Smooth muscle cell (in vitro differentiated cells): ENCODE measurements at regions not wholly inside any gene's neighbourhood (a gene's known extent, or its start where the extent isn't known, plus 50 kb on each side); places are given as distances from the start of the nearest gene placed in this dataset.
"Not testable (repeated sequence)": the region's sequence is repeated elsewhere in the genome, so short reads cannot be mapped to it uniquely, and the experiment has no call there.

Experiments
- DNase-seq: peaks from one replicate; lab custom pipeline; 2025; ENCODE audit not compliant: unreplicated experiment; lab: John Stamatoyannopoulos, UW
- H2AFZ ChIP-seq: fragments of 200-600 bp; sonication (generic); 2 replicates; pipeline ENCODE4 v1.6.0; 2016; ENCODE audit warnings: antibody characterized with exemption, low read depth, mild to moderate bottlenecking
- H3F3A ChIP-seq: fragments of 200-600 bp; sonication (generic); 2 replicates; pipeline ENCODE4 v1.6.0; 2017; ENCODE audit warnings: antibody characterized with exemption, low read depth
- H3K27ac ChIP-seq: fragments of 200-600 bp; sonication (generic); 2 replicates; pipeline ENCODE4 v1.5.1; 2016; ENCODE audit warnings: low read depth, mild to moderate bottlenecking
- H3K27me3 ChIP-seq: fragments of 200-600 bp; sonication (generic); 2 replicates; pipeline ENCODE4 v1.6.1; 2016; ENCODE audit warnings: low read depth, mild to moderate bottlenecking
- H3K36me3 ChIP-seq: fragments of 200-600 bp; sonication (generic); 2 replicates; pipeline ENCODE4 v1.5.1; 2016; ENCODE audit warnings: low read depth
- H3K4me1 ChIP-seq: fragments of 200-600 bp; sonication (generic); 2 replicates; pipeline ENCODE4 v1.5.1; 2016; ENCODE audit warnings: low read depth
- H3K4me2 ChIP-seq: fragments of 200-600 bp; sonication (generic); 2 replicates; pipeline ENCODE4 v1.6.0; 2016; ENCODE audit warnings: mild to moderate bottlenecking
- H3K4me3 ChIP-seq: fragments of 200-600 bp; sonication (generic); 2 replicates; pipeline ENCODE4 v1.5.1; 2016; ENCODE audit warnings: mild to moderate bottlenecking
- H3K79me2 ChIP-seq: fragments of 200-600 bp; sonication (generic); 2 replicates; pipeline ENCODE4 v1.6.0; 2016; ENCODE audit warnings: low read depth, mild to moderate bottlenecking
- H3K9ac ChIP-seq: fragments of 200-600 bp; sonication (generic); 2 replicates; pipeline ENCODE4 v1.6.0; 2016; ENCODE audit warnings: low read depth
- H3K9me3 ChIP-seq: fragments of 200-600 bp; sonication (generic); replicated peaks from 2 replicates; pipeline ENCODE4 v1.5.1; 2016; ENCODE audit warnings: low read depth
- H4K20me1 ChIP-seq: fragments of 200-600 bp; sonication (generic); 2 replicates; pipeline ENCODE4 v1.6.0; 2016; ENCODE audit warnings: low read depth
- CTCF ChIP-seq: fragments of 200-600 bp; sonication (generic); IDR thresholded peaks from 2 replicates; pipeline ENCODE4 v1.5.1; 2017; ENCODE audit warnings: borderline replicate concordance, mild to moderate bottlenecking, antibody characterized with exemption; ENCODE audit not compliant: insufficient read depth, poor library complexity, severe bottlenecking
- WGBS: methylation state at CpG from one replicate; pipeline ENCODE4 v1.1.7; 2016; ENCODE audit warnings: low lambda C conversion rate; 5-methylcytosine and 5-hydroxymethylcytosine counted together

- H3F3A ChIP-seq, result peaks cover 6% of the 10 kb centered on the region
- no peaks in the 10 kb centered on the region for H3K9me3 ChIP-seq
- no peak overlapping the region for H3K4me2 ChIP-seq
- no peaks in the 10 kb centered on the region for H4K20me1 ChIP-seq
- WGBS, result 75% methylated on average over 2 of the region's 2 CpGs
- no peaks in the 10 kb centered on the region for H3K79me2 ChIP-seq
- no peak overlapping the region for H3K9ac ChIP-seq
- H3K4me1 ChIP-seq, result peaks cover 22% of the 10 kb centered on the region
- H3K36me3 ChIP-seq, result no peaks in the 10 kb centered on the region
- DNase-seq, result no peak
- no peak overlapping the region for H3K4me3 ChIP-seq
- H3K27me3 ChIP-seq, result no peaks in the 10 kb centered on the region
- no peak overlapping the region for H2AFZ ChIP-seq
- H3K27ac ChIP-seq, result no peak overlapping the region
- no peak for TF ChIP-seq CTCF
Measured at GRCh38 chr15:35698966-35699575, 153.1 kb upstream of the DPH6 start.

GRCh38 chr15:35700091-35700593 is 154.2 kb upstream of the DPH6 start:
- not testable (repeated sequence) for H3K27me3 ChIP-seq, H2AFZ ChIP-seq, DNase-seq, H4K20me1 ChIP-seq, H3K79me2 ChIP-seq, H3K36me3 ChIP-seq, H3K27ac ChIP-seq, H3K9ac ChIP-seq, H3F3A ChIP-seq, H3K9me3 ChIP-seq, H3K4me2 ChIP-seq, H3K4me3 ChIP-seq
- peaks cover 22% of the 10 kb centered on the region for H3K4me1 ChIP-seq
- WGBS, result 68% methylated on average over 5 of the region's 5 CpGs

GRCh38 chr15:35701402-35702046 is 155.6 kb upstream of the DPH6 start:
- no peak for TF ChIP-seq CTCF
- H3K4me1 ChIP-seq, result peaks cover 27% of the 10 kb centered on the region
- H3K36me3 ChIP-seq, result no peaks in the 10 kb centered on the region
- H3K27me3 ChIP-seq, result no peaks in the 10 kb centered on the region
- no peak overlapping the region for H3K4me2 ChIP-seq
- DNase-seq, result no peak
- peaks cover 21% of the 10 kb centered on the region for H3F3A ChIP-seq
- no peak overlapping the region for H3K27ac ChIP-seq
- 82% methylated on average over 4 of the region's 4 CpGs for WGBS
- no peak overlapping the region for H3K4me3 ChIP-seq
- no peak overlapping the region for H2AFZ ChIP-seq
- no peaks in the 10 kb centered on the region for H3K9me3 ChIP-seq
- no peaks in the 10 kb centered on the region for H3K79me2 ChIP-seq
- no peaks in the 10 kb centered on the region for H4K20me1 ChIP-seq
- no peak overlapping the region for H3K9ac ChIP-seq

- no peak overlapping the region for H3K9ac ChIP-seq
- H3K4me2 ChIP-seq, result no peak overlapping the region
- no peak overlapping the region for H3K27ac ChIP-seq
- no peaks in the 10 kb centered on the region for H3K79me2 ChIP-seq
- H3K4me1 ChIP-seq, result peaks cover 14% of the 10 kb centered on the region
- no peak for DNase-seq
- no peak overlapping the region for H3K4me3 ChIP-seq
- no peak overlapping the region for H2AFZ ChIP-seq
- no peak for TF ChIP-seq CTCF
- no peaks in the 10 kb centered on the region for H3K9me3 ChIP-seq
- peaks cover 15% of the 10 kb centered on the region for H3F3A ChIP-seq
- no peaks in the 10 kb centered on the region for H3K36me3 ChIP-seq
- 66% methylated on average over 3 of the region's 3 CpGs for WGBS
- no peaks in the 10 kb centered on the region for H3K27me3 ChIP-seq
- H4K20me1 ChIP-seq, result no peaks in the 10 kb centered on the region
Measured at GRCh38 chr15:35702946-35703495, 157.1 kb upstream of the DPH6 start.
